Fibroblast of villous mesenchyme (primary cell): ENCODE measurements at regions not wholly inside any gene's neighbourhood (a gene's known extent, or its start where the extent isn't known, plus 50 kb on each side); places are given as distances from the start of the nearest gene placed in this dataset.

Experiments
- DNase-seq: peaks from one replicate; pipeline ENCODE4 v3.0.0-alpha.2; 2010; ENCODE audit warnings: low read depth
- H3K4me3 ChIP-seq: 2 replicates; pipeline ENCODE4 v1.5.1; 2011; ENCODE audit warnings: low read depth, mild to moderate bottlenecking, low read length
- CTCF ChIP-seq: IDR thresholded peaks from 2 replicates; pipeline ENCODE4 v1.5.1; 2012; ENCODE audit warnings: low read depth, mild to moderate bottlenecking, low read length; ENCODE audit not compliant: insufficient read depth

- H3K4me3 ChIP-seq = no peak overlapping the region
- TF ChIP-seq CTCF = no peak
- DNase-seq = no peak
Measured at GRCh38 chr12:75905922-75906321, 125.7 kb downstream of the PHLDA1 start.

GRCh38 chr12:75900781-75901254 lies 130.8 kb downstream of the PHLDA1 start:
- TF ChIP-seq CTCF = no peak
- H3K4me3 ChIP-seq = no peak overlapping the region
- DNase-seq = no peak

GRCh38 chr12:75900226-75900625 lies 131.3 kb downstream of the PHLDA1 start:
- no peak for DNase-seq
- no peak for TF ChIP-seq CTCF
- H3K4me3 ChIP-seq = no peak overlapping the region

GRCh38 chr12:75894965-75895754 lies 136.4 kb downstream of the PHLDA1 start:
- no peak for DNase-seq
- H3K4me3 ChIP-seq = no peak overlapping the region
- no peak for TF ChIP-seq CTCF

- DNase-seq = no peak
- no peak overlapping the region for H3K4me3 ChIP-seq
- TF ChIP-seq CTCF = no peak
Measured at GRCh38 chr12:75893765-75894164, 137.8 kb downstream of the PHLDA1 start.

- peak; percentile 96 for DNase-seq
- no peak overlapping the region for H3K4me3 ChIP-seq
- TF ChIP-seq CTCF = no peak
Measured at GRCh38 chr12:75892731-75893408, 138.7 kb downstream of the PHLDA1 start.
